Stimulated activated CD8-positive, alpha-beta memory T cell treated with anti-CD3 and anti-CD28 coated beads, Interleukin-15, amount 100 ng/mL, for 48 hours (primary cell): ENCODE measurements at regions not wholly inside any gene's neighbourhood (a gene's known extent, or its start where the extent isn't known, plus 50 kb on each side); places are given as distances from the start of the nearest gene placed in this dataset.
"Not testable (repeated sequence)": the region's sequence is repeated elsewhere in the genome, so short reads cannot be mapped to it uniquely, and the experiment has no call there.

Experiments
- DNase-seq, 2 donors: peaks; one replicate each; pipeline ENCODE4 v3.0.0-alpha.2; 2020; ENCODE audit warnings: low read depth in 2 of 2

DNA sequence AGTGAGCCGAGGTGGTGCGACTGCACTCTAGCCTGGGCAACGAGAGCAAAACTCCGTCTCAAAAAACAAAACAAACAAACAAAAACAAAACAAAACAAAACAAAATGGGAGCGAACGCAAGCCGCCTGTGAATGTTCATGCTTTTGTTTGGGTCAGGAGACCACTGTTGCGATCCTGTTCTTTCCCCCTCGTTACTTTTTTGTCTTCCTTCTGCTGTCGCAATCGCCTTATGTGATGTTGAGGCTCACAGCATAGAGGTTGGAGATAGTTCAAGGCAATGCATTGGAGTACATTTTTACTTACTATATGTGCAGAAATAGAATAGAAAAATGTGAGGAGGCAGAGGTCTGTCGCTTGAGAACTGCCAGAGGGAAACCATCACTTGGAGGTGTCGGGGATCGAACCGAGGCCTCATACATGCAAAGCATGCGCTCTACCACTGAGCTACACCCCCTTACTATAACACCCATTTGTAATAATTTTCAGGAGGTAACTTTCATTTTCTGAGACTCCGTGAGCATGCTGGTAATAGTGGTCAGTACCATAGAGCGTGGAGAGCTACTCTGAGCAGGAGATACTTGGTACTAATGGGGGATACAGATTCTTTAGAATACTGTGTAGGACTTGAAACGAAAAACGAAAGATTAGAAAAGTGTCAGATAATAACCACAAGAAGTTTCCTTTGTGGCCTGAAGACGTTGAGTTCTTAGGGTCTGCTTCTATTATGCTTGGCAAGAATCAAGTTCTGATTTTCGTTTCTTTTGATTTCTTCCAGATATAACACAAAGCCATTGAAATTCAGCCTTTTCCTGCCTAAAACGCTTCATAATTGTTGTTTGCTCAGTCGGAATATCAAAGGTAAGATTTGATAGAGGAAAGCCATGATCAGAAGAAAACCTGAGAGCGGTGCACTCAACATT, 121.1 kb downstream of the TRIM27 start:
- no peak for DNase-seq

- no peak for DNase-seq
Observed at GRCh38 chr6:28803337-28803709, 120.5 kb downstream of the TRIM27 start.

- peak in 1 of 2 donors; percentile 27 for DNase-seq
Observed at GRCh38 chr6:28807682-28808280, 116.0 kb downstream of the TRIM27 start.

GRCh38 chr6:28808383-28808782, 115.4 kb downstream of the TRIM27 start:
- DNase-seq: no peak

DNA sequence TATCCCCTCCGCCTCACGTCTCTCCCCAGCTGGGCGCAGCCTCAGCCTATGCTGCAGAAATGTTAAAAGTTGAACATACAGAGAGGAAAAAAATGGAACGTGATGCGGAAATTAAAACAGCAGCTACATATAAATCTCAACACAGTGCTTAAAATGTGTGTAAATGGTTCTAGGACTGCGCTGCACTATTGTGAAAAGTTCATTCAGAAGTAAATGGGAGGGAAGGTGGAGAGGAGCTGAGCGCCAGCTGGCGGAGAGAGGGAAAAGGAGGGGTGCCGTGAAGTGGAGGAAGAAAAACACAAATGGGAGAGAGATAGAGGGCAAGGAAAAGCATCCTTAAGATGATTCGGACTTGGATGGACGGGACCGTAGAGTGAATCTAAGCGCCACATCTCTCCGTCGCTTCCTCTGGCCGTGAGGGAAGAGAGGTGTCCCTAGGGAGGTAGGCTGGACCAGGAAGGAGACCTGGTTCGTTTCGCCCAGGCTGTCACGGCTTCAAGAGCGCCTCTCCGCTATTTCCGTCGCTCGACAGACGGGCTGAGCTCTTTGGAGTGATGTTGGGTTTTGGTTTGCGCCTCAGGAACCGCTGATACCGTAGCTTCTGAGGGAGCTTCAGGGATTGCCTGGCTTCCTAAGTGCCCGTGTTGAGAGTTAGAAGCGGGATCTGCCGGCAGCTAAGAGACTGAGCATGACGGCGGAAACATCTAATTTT, 113.7 kb downstream of the TRIM27 start:
- no peak for DNase-seq

DNA sequence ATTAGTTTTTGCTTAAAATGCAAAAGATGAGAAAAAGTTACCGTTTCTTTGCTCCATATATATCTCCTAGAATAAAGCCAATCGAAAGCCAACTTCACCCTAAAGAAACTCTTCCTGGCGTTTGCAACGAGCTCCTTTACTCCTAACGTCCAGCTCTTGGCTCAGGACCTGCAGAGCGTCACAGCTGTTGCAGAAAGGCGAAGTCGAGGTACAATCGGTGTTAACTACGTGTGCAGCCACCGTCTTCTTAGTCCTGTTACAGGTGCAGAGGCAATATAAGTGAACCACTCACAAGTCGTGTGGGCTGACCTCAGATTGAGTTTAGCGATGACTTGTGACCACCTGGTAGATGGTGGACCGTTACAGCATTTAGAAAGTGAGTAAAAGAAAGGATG, 113.1 kb downstream of the TRIM27 start:
- DNase-seq: no peak

DNA sequence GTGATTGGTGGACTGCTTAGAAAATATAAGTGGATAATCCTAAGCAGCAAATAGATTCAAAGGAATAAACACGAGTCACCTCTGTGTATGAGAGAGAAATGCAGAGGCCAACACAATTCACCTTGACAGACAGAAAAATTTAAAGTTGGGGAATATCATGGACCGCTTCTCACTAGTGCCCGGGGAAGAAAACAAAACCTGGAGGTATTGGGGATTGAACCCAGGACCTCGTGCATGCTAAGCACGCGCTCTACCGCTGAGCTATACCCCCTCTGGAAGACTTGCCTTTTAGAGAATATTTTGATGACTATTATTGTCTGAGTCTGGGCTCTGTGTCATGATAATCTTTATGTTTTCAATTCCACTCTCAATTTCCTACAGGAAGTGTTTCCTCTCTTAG, 111.9 kb downstream of the TRIM27 start:
- no peak for DNase-seq

GRCh38 chr6:28812778-28813569, 110.8 kb downstream of the TRIM27 start:
- no peak for DNase-seq

DNA sequence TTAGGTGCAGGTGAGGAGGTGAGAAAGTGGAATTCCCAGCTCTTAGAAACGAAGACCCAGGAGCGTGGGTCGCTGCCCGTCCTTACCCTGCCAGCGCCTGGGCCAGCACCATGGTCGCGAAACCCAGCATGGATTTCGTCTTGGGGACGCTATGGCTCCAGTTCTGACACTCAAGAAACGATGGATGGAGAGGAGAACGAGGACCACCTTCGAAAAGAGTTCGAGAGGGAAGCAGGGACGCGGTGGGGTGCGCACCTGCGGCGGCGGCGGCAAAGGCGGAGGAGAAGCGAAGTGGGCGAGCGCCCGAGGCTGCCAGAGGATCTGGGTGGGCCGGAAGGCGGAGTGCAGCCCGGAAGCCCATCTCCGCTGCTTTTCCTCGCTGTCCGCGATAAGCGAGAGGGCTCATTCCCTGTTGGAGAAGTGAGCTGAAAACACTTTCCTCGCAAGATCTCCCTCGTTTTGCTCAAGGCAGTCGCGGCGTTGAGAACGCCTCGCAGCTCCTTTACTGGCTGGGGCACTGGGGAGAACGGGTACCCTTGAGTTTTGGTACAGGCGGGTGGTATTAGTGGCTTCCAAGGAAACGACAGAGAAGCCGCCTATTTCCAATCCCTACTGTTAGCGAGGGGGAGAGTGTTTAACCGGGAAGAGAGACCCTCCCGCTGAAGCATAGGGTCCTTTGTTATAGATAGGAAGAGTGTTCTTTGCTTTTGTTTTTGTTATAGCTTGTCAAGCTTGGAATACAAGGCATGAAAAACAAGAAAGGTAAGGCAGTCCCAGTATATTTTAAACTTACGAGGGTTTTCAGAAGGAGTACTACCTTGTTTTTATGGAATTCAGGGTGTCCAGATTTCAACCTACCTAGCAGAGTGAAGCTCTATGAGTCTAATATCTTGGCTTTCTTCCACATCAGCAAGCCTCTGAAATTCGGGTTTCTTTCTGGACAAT, 109.5 kb downstream of the TRIM27 start:
- no peak for DNase-seq

- DNase-seq: no peak
Observed at GRCh38 chr6:28816339-28816908, 107.4 kb downstream of the TRIM27 start.

GRCh38 chr6:28816909-28817807, 106.6 kb downstream of the TRIM27 start:
- DNase-seq: no peak

GRCh38 chr6:28817808-28818145, 106.0 kb downstream of the TRIM27 start:
- DNase-seq: no peak

- no peak for DNase-seq
Observed at GRCh38 chr6:28824793-28825731, 98.7 kb downstream of the TRIM27 start.

DNA sequence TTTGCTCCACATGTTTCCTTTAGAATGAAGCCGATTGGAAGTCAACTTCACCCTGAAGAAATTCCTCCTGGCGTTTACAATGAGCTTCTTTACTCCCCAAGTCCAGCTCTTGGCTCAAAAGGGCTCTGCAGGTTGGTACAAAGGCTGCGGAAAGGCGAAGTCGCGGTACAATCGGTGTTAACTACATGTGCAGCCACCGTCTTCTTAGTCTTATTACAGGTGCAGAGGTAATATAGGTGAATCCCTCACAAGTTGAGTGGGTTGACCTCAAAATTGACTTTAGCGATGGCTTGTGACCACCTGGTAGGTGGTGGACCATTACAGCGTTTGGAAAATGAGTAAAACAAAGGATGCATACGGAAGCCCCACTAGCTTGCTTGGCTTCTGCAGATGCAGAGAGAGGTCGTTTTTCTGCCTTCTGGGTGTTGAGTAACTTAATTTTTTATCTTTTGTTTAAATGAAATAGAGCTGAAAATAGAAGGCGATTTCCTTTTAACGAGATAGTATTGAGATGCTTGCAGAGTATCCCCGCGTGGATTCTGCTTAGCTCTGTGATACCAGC, 98.0 kb downstream of the TRIM27 start:
- DNase-seq: no peak

- DNase-seq: not testable (repeated sequence)
Observed at GRCh38 chr6:28831683-28832082, 92.1 kb downstream of the TRIM27 start.

DNA sequence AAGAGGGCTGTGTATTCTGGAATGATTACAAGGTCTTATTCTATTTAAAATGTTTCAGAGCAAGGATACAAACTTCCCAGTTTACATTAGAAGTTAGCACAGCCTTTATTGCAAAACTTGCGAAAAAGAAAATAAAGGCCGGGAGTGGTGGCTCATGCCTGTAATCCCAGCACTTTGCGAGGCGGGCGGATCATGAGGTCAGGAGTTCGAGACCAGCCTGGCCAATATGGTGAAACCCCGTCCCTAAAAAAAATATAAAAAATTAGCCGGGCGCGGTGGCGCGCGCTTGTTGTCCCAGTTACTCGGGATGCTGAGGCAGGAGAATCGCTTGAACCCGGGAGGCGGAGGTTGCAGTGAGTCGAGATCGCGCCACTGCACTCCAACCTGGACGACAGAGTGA, 87.1 kb downstream of the TRIM27 start:
- DNase-seq: not testable (repeated sequence)

GRCh38 chr6:28838289-28838633, 85.5 kb downstream of the TRIM27 start:
- peak in 1 of 2 donors; percentile 38 for DNase-seq
